Neural crest cell (in vitro differentiated cells): ENCODE measurements at regions not wholly inside any gene's neighbourhood (a gene's known extent, or its start where the extent isn't known, plus 50 kb on each side); places are given as distances from the start of the nearest gene placed in this dataset.

Experiments
- DNase-seq: peaks from one replicate; pipeline ENCODE4 v3.0.0; 2021; ENCODE audit warnings: low read depth, mixed read lengths, low spot score
- H3K27ac Mint-ChIP-seq: one replicate; pipeline ENCODE4 v1.8.0; 2021; ENCODE audit warnings: mild to moderate bottlenecking, mixed read lengths; ENCODE audit not compliant: unreplicated experiment
- H3K27me3 Mint-ChIP-seq: 2 replicates; pipeline ENCODE4 v1.8.0; 2021; ENCODE audit warnings: low read depth, mild to moderate bottlenecking, mixed read lengths
- H3K36me3 Mint-ChIP-seq: 2 replicates; pipeline ENCODE4 v1.8.0; 2021; ENCODE audit warnings: low read depth, mild to moderate bottlenecking, mixed read lengths
- H3K4me1 Mint-ChIP-seq: 2 replicates; pipeline ENCODE4 v1.8.0; 2021; ENCODE audit warnings: mixed read lengths
- H3K4me3 Mint-ChIP-seq: one replicate; pipeline ENCODE4 v1.8.0; 2021; ENCODE audit warnings: mild to moderate bottlenecking, mixed read lengths
- H3K9me3 Mint-ChIP-seq: 2 replicates; pipeline ENCODE4 v1.8.0; 2021; ENCODE audit warnings: mixed read lengths
- CTCF ChIP-seq: fragments of 200-600 bp; sonication (generic); conservative IDR thresholded peaks from 2 replicates; pipeline ENCODE4 v1.5.0; 2021; ENCODE audit warnings: antibody characterized with exemption, mild to moderate bottlenecking

DNA sequence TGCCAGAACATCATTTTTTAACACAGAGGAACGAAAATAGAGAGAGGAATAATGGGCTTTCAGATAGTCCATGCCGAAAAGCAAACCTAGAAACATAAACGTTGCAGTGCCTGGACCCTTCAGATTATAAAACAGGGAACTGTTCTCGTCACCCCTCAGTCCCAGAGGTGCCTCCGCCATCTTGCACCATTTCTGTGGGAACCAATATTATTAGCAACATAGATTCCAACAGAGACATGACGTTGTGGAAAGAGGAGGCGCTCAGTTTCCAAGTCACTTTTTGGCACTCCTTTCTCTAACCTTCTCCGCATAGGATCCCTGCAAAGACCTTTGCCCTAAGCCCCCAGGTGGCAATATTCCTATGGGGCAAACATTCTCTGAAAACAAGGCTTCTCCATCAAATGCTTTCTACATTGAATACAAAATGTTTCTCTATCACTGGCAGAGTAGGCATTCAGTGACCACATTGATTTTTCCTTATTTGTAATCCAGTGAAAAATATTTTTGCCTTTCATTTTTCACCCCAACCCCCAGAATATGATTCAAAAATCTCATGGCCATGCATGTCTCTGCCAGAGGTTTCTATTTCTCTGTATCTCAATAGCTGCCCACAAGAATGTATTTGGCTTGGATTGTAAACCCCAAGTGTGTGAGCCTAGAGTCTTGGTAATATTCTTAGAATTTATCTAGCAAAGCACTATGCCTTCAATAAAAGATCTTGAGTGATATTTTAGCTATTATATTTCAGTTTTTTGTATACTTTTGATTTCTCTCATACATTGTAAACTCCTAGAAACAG is 500.8 kb upstream of the WWC1 start:
- Mint-ChIP-seq H3K27me3 (no peaks in the 10 kb centered on the region), H3K27ac (no peak overlapping the region), H3K4me3 (no peak overlapping the region), H3K4me1 (peaks cover 30% of the 10 kb centered on the region), H3K9me3 (peaks cover 4% of the 10 kb centered on the region), H3K36me3 (no peaks in the 10 kb centered on the region)
- no peak for DNase-seq
- no peak for TF ChIP-seq CTCF

- no peak for DNase-seq
- no peaks in the 10 kb centered on the region for H3K36me3 Mint-ChIP-seq
- H3K4me3 Mint-ChIP-seq: no peak overlapping the region
- peak overlapping the region; percentile 44 for H3K27ac Mint-ChIP-seq
- H3K27me3 Mint-ChIP-seq: no peaks in the 10 kb centered on the region
- peaks cover 31% of the 10 kb centered on the region for H3K4me1 Mint-ChIP-seq
- peaks cover 1% of the 10 kb centered on the region for H3K9me3 Mint-ChIP-seq
- no peak for TF ChIP-seq CTCF
These were observed 498.9 kb upstream of the WWC1 start for GRCh38 chr5:167792514-167792913.

GRCh38 chr5:167793700-167794099 is 497.7 kb upstream of the WWC1 start:
- Mint-ChIP-seq H3K36me3 (no peaks in the 10 kb centered on the region), H3K4me1 (peaks cover 41% of the 10 kb centered on the region), H3K27ac (no peak overlapping the region), H3K27me3 (no peaks in the 10 kb centered on the region), H3K9me3 (no peaks in the 10 kb centered on the region), H3K4me3 (no peak overlapping the region)
- no peak for TF ChIP-seq CTCF
- no peak for DNase-seq

GRCh38 chr5:167794121-167794520 is 497.3 kb upstream of the WWC1 start:
- H3K4me3 Mint-ChIP-seq: no peak overlapping the region
- no peaks in the 10 kb centered on the region for H3K9me3 Mint-ChIP-seq
- peaks cover 41% of the 10 kb centered on the region for H3K4me1 Mint-ChIP-seq
- H3K27ac Mint-ChIP-seq: no peak overlapping the region
- H3K36me3 Mint-ChIP-seq: no peaks in the 10 kb centered on the region
- H3K27me3 Mint-ChIP-seq: no peaks in the 10 kb centered on the region
- DNase-seq: no peak
- TF ChIP-seq CTCF: no peak

DNA sequence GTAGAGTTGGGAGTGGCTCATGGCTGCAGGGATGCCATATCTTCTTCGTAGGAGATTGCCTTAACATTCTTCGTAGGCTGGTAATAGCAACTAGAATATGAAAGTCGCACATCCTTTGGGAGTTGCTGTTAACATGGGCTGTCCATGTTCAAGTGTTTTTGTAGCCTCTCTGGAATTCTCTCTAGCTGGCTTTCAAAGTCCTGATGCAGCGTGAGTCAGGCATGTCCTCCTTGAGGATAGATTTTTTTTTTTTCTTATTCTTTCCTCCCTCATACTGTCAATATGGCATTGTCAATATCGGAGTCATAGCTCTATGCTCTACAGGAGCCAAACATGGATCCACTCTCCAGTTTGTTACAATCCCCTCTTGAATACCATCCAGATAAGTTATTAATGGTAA is 494.8 kb upstream of the WWC1 start:
- no peak for TF ChIP-seq CTCF
- H3K4me1 Mint-ChIP-seq: peaks cover 26% of the 10 kb centered on the region
- H3K9me3 Mint-ChIP-seq: no peaks in the 10 kb centered on the region
- no peaks in the 10 kb centered on the region for H3K27me3 Mint-ChIP-seq
- DNase-seq: no peak
- H3K36me3 Mint-ChIP-seq: no peaks in the 10 kb centered on the region
- H3K4me3 Mint-ChIP-seq: no peak overlapping the region
- no peak overlapping the region for H3K27ac Mint-ChIP-seq
